GM21526 (cell line): ENCODE measurements at regions not wholly inside any gene's neighbourhood (a gene's known extent, or its start where the extent isn't known, plus 50 kb on each side); places are given as distances from the start of the nearest gene placed in this dataset.
"Not testable (repeated sequence)": the region's sequence is repeated elsewhere in the genome, so short reads cannot be mapped to it uniquely, and the experiment has no call there.

Experiments
- ATAC-seq: cut with Tn5 transposase; IDR thresholded peaks from one replicate; pipeline ENCODE4 v1.9.1; 2021; ENCODE audit warnings: moderate library complexity; ENCODE audit not compliant: unreplicated experiment, low FRiP score

DNA sequence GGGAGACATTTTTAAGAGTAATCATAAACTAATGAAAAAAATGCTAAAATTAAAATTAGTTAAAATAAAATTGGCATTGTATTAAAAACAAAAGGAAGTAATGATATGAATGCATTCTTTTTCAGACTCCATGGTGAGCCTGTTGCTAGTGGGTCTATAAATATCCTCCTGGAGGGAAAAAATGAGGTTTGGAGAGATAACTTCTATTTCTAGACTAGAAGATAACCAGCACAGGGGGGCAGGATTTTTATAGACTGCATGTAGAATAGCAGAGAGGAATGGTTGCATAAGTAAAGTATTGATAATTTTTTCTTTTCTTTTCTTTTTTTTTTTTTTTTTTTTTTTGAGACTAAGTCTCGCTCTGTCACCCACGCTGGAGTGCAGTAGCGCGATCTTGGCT is 835.8 kb upstream of the VRK2 start:
- no peak for ATAC-seq

DNA sequence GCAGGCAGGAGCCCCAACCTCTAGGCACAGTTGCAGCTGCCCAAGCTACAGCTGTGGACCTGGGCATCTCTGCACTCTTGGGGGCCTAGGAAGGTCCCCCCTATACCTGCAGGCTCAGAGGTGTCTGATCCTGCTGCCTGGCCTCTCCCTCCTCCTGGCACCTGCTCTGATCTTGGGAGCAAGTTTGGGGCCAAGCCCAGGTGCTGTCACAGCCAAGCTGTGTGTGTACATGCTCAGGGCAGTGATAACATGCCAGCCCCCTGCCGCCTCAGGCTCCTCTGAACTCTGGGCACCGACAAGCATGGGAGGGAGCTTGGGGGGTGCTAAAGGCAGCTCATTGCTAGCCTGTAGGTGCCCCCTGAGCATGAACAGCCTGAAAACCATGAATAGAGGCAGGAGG is 829.6 kb upstream of the VRK2 start:
- no peak for ATAC-seq

DNA sequence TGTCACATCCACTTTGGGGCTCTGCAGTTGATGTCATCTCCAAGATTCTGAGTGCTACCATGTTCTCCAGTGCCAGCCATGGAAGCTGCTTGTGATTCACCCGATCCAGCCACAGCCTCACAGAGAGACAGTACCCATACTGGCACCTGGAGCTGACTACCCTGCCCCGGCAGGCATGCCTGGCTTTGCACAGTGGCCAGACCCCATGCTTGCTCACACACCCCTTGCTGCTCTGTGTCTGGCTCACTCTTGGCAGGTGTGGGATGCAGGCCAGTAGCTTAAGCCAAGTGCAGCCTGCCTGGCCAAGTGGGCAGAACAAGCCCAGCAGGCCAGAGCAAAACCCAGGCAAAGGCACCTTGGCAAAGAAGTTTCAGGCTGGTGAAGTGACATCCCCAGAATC is 828.4 kb upstream of the VRK2 start:
- ATAC-seq: no peak

DNA sequence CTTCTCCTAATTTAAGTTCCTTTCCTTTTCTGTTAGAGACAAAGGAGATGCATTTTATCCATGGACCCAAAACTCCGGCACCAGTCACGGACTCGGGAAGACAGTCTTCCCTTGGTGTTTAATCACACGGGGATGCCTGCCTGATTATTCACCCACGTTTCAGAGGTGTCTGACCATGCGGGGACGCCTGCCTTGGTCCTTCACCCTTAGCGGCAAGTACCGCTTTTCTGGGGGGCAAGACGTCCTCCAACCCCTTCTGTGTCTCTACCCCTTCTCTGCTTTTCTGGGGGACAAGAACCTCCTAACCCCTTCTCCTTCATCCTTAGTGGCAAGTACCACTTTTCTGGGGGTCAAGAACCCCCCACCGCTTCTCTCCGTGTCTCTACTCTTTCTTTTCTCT is 816.9 kb upstream of the VRK2 start:
- ATAC-seq: not testable (repeated sequence)

DNA sequence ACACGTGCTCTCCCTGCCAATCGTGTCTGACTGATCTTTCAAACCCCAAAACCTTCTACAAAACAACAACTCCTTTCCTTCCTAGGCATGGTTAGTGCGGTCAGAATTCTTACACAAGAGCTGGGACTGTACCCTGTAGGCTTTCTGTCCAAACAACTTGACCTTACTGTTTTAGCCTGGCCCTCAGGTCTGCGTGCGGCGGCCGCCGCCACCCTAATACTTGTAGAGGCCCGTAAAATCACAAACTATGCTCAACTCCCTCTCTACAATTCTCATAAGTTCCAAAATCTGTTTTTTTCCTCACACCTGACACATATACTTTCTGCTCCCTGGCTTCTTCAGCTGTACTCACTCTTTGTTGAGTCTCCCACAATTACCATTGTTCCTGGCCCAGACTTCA is 814.3 kb upstream of the VRK2 start:
- ATAC-seq: not testable (repeated sequence)

DNA sequence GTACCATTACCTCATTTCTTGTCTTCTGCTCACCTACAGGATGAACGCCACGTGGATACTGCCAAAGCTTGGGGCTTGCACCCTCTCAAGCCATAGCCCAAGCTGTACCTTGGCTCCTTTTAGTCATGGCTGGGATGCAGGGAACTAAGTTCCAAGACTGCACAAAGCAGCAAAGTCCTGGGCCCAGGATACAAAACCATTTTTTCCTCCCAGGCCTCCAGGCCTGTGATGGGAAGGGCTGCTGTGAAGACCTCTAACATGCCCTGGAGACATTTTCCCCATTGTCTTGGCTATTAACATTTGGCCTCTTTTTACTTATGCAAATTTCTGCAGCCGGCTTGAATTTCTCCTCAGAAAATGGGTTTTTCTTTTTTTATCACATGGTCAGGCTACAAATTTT is 795.1 kb upstream of the VRK2 start:
- not testable (repeated sequence) for ATAC-seq

DNA sequence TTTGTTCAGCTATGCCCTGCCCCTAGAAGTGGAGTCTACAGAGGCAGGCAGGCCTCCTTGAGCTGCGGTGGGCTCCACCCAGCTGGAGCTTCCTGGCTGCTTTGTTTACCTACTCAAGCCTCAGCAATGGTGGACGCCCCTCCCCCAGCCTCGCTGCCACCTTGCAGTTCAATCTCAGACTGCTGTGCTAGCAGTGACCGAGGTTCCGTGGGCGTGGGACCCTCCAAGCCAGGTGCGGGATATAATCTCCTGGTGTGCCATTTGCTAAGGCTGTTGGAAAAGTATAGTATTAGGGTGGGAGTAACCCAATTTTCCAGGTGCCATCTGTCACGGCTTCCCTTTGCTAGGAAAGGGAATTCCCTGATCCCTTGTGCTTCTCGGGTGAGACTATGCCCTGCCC is 770.2 kb upstream of the VRK2 start:
- not testable (repeated sequence) for ATAC-seq

DNA sequence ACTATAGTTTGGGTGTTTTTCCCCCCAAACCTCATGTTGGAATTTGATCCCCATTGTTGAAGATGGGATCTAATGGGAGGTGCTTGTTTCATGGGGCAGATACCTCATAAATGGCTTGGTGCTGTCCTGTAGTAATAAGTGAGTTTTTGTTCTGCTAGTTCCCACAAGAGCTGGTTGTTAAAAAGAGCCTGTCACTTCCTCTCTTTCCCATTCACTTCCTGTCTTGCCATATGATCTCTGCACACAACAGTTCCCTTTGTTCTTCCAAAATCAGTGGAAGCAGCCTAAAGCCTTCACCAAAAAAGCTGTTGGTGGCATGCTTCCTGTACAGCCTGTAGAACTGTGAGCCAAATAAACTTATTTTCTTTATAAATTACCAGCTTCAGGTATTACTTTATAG is 768.2 kb upstream of the VRK2 start:
- ATAC-seq: no peak

DNA sequence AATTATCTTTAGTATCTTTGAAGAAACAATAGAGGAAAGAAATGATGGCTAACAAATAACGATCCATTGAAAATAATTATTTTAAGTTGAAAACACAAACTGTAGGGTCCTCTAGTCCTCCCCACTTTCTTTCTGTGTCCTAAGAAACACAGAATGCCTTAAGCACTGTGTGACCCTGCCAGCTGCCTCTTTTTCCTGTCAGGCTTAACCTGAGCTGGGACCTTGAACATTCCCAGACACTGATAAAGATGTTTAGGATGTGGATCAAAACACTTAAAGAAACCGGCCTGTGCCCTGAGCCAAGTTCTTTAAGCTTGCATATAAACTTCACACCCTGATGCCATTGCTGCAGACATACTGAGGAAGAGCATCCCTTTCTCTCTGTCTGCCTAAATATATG is 755.4 kb upstream of the VRK2 start:
- no peak for ATAC-seq

DNA sequence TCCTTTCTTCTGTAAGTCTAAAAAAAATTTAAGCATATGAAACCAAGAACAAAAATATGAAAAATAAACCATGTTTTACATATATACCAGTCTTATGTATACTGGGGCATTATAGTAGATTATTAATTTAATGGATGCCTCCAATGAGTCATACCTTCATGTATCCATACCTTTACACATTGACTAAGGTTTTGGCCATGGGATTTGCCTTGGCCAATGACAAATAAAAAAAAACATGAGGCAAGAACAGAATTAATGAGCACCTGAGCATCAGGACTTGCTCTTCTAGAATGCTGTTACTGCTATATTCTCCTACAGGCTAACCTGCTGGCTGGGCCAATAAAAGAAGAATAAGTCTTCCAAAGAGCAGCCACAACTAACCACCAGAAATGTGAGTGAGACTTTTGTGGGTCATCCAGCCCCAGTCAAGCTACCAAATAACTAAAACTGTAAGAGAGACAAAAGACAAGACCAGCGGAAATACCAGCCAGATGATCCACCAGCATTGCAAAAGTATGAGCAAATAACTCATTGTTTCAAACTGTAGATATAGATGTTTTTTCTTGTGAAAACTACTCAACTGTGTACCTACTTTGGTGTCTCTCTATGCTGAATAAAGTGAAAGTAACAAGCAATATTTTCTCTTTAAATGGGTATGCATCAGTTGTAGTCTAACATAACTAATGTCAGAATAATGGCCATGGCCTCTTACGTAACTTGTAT is 749.6 kb upstream of the VRK2 start:
- ATAC-seq: no peak

DNA sequence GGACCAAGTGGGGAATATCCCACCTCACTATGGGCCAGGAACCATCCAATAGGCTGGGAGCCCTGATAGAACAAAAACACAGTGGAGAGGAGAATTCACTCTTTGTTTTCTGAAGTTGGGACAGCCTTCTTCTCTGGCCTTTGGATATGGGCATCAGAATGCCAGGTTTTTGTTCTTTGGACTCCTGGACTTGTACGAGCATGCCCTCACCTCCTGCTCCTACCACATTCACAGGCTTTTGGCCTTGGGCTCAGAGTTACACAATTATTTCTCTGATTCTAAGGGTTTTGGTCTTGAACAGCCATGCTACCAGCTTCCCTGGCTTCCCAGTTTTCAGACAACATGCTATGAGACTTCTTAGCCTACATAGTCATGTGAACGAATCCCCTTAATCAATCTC is 732.9 kb upstream of the VRK2 start:
- ATAC-seq: no peak

DNA sequence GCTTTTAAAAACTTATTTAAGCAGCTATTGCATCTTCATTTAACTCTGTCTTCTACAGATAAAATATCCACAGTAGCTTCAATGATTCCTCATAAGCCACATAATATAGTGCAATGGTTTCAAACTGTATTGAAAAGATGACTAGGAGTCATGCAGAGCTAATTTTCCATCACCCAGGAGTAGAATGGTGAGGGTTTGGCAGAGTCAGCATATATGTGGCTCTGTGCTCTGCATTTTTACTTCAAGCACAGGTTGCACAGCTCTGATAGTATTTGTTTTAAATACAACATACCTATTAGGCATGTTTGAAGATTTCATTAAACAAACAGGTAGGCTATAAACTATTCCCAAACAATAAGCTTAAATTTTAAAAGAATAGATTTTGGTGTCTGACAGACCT is 731.9 kb upstream of the VRK2 start:
- no peak for ATAC-seq

DNA sequence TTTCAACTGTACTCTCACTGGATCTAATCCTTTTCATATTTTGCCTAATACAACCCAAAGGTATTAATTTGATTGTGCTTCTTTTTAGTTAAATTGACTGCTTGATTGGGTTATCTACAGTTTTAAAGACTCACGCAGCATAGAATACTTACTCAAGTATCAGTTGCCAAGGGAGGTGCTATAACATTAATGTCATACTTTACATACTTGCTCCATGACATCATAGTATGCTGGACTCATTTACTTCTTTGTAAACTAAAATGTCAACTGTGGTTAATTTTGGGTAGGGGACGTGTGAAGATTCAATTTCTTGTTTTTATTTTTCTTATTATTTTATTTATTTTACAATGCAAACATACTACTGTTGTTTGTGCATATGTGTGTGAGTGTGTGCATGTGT is 716.2 kb upstream of the VRK2 start:
- ATAC-seq: no peak

DNA sequence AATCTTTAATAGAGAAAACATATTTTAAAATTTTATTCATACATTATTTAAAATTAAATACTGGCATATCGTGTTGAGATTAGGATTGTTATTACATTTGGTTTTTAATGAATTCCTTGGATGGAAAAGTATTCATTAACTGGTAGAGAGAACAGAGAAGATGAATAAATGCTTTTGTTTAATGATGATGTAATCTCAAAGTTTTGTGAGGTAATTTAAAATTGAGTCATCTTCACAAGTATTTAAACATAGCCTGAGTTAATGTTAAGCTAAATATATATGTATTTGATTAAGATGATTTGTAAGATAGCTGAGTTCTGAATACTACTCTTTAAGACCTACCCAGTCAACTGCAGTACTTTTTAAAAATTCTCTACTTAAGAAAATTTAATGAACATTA is 713.4 kb upstream of the VRK2 start:
- ATAC-seq: no peak

DNA sequence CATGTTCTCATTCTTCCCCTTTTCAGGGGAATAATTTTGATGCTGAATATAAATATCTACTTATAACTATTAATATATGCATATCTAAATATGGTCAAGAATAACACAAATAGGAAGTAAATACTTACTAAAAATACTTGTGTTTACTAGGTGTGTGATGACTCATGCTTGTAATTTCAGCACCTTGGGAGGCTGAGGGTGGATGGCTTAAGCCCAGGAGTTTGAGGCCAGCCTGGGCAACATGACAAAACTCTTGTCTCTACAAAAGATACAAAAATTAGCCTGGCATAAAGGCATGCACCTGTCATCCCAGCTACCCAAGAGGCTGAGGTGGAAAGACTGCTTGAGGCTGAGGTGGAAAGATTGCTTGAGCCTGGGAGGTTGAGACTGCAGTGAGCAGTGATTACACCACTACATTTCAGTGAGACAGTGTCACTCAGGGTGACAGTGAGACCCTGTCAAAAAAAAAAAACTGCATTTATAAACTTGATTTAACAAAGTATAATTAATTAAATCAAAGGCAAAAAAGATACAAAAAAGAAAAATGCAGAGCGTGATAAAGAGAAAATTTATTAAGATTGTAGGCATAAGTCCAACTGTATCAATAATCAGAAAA is 703.1 kb upstream of the VRK2 start:
- ATAC-seq: no peak

DNA sequence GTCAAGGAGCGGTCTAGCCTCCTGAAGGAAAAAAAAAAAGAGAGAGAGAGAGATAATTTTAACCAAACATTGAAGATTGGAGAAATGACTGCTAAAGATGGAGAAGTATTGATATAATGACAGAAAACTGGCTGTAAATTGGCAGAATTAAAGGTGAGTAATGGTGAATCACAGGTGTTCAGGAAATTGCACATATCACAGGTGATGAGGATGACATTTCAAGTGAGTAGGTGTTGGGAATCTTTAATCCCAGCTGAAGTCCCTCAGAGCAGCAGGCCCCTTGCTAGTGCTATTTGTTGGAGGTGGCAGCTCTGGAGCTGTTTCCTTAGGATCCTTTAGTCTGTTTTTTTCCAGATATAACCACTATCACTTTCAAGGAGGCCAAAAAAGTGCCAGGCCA is 678.4 kb upstream of the VRK2 start:
- no peak for ATAC-seq

DNA sequence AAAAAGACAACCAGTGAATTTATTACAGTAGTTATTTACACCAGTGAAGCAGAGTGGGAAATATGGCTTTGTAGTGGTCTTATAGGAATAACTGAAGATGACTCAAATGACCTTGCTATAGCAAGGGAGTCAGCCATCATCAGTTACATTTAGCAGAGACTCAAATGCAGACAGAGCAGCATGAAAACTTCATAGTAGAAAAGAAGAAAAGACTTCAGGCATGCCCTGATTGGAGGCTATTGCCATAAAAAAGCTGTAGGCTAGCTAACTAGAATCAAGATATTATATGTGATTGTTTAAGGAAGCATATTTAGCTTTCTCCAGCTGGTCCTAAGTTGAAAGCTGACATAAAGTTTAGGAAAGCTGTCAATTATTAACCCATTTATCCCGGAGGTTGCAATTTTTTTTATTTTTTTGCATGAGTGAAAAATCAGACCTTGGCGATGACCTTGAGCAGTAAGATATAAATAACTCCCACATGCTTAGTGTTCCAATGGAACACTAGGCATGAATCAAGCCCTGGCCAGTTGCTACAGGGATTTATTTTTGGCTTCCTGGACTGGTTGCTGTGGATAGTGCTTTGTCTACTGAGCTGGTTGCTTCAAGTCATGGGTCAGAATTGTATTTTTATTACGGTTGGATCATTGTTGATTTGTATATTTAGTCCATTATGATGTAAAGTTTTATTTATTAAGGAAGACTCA is 675.6 kb upstream of the VRK2 start:
- ATAC-seq: no peak

DNA sequence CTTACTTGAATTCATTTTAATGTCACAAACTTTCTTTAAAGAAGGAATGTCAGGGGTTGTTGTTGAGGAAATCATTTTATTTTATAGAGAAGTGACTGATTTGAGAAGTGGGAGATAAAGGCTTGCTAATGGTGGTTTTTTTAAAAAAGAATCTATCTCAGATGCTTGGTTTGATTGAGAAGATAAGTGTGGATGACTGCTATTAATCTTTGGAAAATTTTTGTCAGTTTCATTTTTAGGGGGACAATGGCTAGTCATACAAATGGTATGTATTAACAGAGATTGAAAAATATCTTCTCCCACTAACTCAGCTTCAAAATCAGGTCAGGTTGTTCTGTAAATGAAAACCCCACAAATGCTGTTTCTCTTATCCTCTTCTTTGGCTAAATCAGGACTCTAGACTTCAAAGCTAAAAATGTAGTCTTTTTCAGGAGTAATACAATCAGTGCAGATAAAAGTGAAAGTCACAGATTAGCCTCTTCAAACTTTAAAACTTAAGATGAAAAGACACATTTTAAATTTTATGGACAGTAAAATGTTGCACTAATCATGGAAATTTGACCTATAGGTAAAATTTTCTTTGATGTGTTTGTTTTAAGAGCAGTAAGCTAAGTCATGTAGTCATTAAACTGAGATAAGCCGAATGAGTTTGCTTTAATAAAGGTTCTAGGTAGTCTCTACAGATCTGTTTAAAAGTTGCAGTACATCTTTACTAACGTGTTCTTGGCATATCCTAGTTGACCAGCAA is 674.2 kb upstream of the VRK2 start:
- ATAC-seq: no peak

DNA sequence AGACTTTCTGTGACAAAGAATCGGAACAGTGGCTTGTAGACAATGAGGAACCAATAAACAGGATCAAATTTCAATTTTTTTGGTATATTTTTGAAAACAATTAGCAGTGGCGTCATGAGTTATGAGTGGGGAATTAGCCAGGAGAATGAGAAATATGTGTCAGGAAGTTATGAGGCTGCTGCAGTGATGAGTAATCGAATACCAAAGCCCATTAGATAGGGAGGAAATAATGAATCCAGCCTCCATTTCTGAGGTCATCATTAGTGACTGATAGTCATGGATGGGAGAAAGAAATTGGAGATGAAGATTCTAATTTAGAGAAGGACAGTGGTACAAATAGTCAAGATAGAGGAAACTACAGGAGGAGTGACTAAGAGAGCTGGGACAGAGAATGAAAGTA is 673.1 kb upstream of the VRK2 start:
- no peak for ATAC-seq

DNA sequence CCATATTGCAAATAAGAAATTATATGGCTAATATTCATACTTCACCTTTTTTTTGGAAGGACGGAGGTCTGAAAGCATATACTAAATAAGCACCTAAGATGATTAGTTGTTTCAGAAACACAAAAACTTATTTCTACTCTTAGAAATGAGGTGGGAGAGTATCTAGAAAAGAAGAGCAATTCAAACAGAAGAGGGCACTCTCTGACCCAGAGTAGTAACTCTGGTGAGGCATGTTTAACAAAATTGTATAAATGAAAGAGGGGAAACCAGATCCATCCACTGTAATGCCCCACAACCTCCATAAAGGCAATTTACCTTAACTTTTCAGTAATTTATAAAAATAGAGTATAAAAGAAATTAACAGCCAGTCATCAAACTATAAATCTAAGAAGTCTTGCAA is 669.6 kb upstream of the VRK2 start:
- no peak for ATAC-seq

DNA sequence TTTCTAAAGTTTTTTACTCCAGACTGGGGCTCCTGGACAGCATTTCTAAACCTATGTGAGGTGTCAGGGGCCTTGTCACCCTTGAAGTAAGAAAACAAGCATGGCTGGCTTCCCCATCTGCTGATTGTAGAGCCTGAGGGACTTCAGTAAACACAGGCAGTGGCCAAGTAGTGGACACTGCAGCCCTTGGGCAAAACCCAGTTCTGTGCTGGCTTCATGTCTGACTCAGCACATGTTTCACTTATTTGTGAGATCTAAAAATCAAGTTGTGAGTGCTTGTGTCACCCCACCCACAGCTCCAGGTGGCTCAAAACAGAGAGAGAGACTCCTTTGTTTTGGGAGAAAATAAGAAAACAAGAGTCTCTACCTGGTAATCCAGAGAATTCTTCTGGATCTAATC is 660.3 kb upstream of the VRK2 start:
- ATAC-seq: no peak
